ENCODE measurements at regions not wholly inside any gene's neighbourhood (a gene's known extent, or its start where the extent isn't known, plus 50 kb on each side); places are given as distances from the start of the nearest gene placed in this dataset.

DNA sequence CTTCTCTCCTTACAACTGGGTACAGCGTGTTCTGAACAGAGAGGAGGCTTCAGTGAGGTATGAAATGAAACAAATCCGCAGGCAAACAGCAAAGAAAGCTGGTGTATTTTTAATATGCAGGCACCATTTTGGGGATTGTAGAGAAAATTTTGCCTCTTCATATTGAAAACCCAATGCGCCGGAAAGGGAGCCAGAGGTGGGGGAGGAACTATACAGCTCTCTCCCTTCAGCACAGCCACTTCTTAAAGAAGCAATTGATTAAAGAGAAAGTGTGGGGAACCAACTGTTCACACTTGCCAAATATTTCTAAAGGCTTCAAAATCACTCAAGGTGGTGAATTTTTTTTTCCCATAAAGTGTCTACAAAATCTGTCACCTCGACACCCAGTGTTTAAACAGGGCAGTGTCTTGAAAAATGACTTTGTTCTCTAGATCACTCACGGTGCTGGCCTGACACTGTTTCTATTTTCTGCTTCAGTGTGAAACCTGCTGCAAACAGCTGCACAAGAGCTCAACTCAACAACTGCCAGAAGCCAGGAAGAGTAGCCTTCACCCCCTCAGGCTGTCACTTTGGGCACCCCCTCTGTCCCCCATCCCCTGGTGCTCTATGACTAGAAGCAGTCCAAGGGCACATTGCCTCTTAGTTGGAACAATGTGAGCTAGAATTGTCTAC is 123.8 kb upstream of the CTTNBP2NL start:
- H3K36me3 ChIP-seq (ENCODE audit: insufficient read depth, low read length), result no peaks in the 10 kb centered on the region
- no peak overlapping the region for H2AFZ ChIP-seq (ENCODE audit: low read depth, low read length)
- no peak overlapping the region for H3K27ac ChIP-seq (ENCODE audit: low read length)
- TF ChIP-seq, protein P1, sequence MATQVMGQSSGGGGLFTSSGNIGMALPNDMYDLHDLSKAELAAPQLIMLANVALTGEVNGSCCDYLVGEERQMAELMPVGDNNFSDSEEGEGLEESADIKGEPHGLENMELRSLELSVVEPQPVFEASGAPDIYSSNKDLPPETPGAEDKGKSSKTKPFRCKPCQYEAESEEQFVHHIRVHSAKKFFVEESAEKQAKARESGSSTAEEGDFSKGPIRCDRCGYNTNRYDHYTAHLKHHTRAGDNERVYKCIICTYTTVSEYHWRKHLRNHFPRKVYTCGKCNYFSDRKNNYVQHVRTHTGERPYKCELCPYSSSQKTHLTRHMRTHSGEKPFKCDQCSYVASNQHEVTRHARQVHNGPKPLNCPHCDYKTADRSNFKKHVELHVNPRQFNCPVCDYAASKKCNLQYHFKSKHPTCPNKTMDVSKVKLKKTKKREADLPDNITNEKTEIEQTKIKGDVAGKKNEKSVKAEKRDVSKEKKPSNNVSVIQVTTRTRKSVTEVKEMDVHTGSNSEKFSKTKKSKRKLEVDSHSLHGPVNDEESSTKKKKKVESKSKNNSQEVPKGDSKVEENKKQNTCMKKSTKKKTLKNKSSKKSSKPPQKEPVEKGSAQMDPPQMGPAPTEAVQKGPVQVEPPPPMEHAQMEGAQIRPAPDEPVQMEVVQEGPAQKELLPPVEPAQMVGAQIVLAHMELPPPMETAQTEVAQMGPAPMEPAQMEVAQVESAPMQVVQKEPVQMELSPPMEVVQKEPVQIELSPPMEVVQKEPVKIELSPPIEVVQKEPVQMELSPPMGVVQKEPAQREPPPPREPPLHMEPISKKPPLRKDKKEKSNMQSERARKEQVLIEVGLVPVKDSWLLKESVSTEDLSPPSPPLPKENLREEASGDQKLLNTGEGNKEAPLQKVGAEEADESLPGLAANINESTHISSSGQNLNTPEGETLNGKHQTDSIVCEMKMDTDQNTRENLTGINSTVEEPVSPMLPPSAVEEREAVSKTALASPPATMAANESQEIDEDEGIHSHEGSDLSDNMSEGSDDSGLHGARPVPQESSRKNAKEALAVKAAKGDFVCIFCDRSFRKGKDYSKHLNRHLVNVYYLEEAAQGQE (IDR thresholded peaks at IDR 0.05; ENCODE audit: borderline replicate concordance), result no peak
- TF ChIP-seq RAD21 (conservative IDR thresholded peaks at IDR 0.05) (no peak), CTCF (IDR thresholded peaks at IDR 0.05; ENCODE audit: poor library complexity, severe bottlenecking) (no peak), SMC3 (conservative IDR thresholded peaks at IDR 0.05; ENCODE audit: poor library complexity) (no peak), MXI1 (conservative IDR thresholded peaks at IDR 0.05; ENCODE audit: poor library complexity, severe bottlenecking) (no peak), EZH2 (IDR thresholded peaks at IDR 0.05; ENCODE audit: borderline replicate concordance, insufficient read depth, low read length, poor library complexity, severe bottlenecking) (no peak)
- H3K9ac ChIP-seq (ENCODE audit: low read length), result no peak overlapping the region
- no peaks in the 10 kb centered on the region for H3K79me2 ChIP-seq (replicated peaks; ENCODE audit: insufficient read depth, low read length)
- no peaks in the 10 kb centered on the region for H3K27me3 ChIP-seq (ENCODE audit: insufficient read depth, low read depth, low read length)
- H4K20me1 ChIP-seq (ENCODE audit: insufficient read depth), result no peaks in the 10 kb centered on the region
- H3K4me2 ChIP-seq (ENCODE audit: low read length), result no peak overlapping the region
- no peaks in the 10 kb centered on the region for H3K9me2 ChIP-seq (ENCODE audit: insufficient read depth, low read length)
- H3K9me3 ChIP-seq (ENCODE audit: low read length), result peaks cover 8% of the 10 kb centered on the region
- H3F3A ChIP-seq (ENCODE audit: insufficient read depth, low read length, poor library complexity, severe bottlenecking), result no peaks in the 10 kb centered on the region
- H3K4me3 ChIP-seq (ENCODE audit: low read length), result no peak overlapping the region

GRCh38 chr1:112284796-112285195 is 111.2 kb upstream of the CTTNBP2NL start:
- H3K27me3 ChIP-seq (ENCODE audit: insufficient read depth, low read depth, low read length), result no peaks in the 10 kb centered on the region
- TF ChIP-seq EZH2 (IDR thresholded peaks at IDR 0.05; ENCODE audit: borderline replicate concordance, insufficient read depth, low read length, poor library complexity, severe bottlenecking) (no peak), RAD21 (conservative IDR thresholded peaks at IDR 0.05) (no peak), MXI1 (conservative IDR thresholded peaks at IDR 0.05; ENCODE audit: poor library complexity, severe bottlenecking) (no peak), TAF1 (IDR thresholded peaks at IDR 0.05; ENCODE audit: low read depth) (no peak), EP300 (conservative IDR thresholded peaks at IDR 0.05; ENCODE audit: poor library complexity, severe bottlenecking) (no peak), CTCF (IDR thresholded peaks at IDR 0.05; ENCODE audit: poor library complexity, severe bottlenecking) (no peak), POLR2AphosphoS5 (IDR thresholded peaks at IDR 0.05) (no peak)
- no peak overlapping the region for H3K9ac ChIP-seq (ENCODE audit: low read length)
- H4K20me1 ChIP-seq (ENCODE audit: insufficient read depth), result no peaks in the 10 kb centered on the region
- H3F3A ChIP-seq (ENCODE audit: insufficient read depth, low read length, poor library complexity, severe bottlenecking), result no peaks in the 10 kb centered on the region
- H3K27ac ChIP-seq (ENCODE audit: low read length), result no peak overlapping the region
- H3K4me3 ChIP-seq (ENCODE audit: low read length), result no peak overlapping the region
- H3K79me2 ChIP-seq (replicated peaks; ENCODE audit: insufficient read depth, low read length), result no peaks in the 10 kb centered on the region
- H2AFZ ChIP-seq (ENCODE audit: low read depth, low read length), result no peak overlapping the region
- H3K9me3 ChIP-seq (ENCODE audit: low read length), result no peaks in the 10 kb centered on the region
- H3K9me2 ChIP-seq (ENCODE audit: insufficient read depth, low read length), result no peaks in the 10 kb centered on the region
- H3K4me2 ChIP-seq (ENCODE audit: low read length), result no peak overlapping the region
- no peaks in the 10 kb centered on the region for H3K36me3 ChIP-seq (ENCODE audit: insufficient read depth, low read length)
